Fibroblast of mammary gland (primary cell): ENCODE measurements at regions not wholly inside any gene's neighbourhood (a gene's known extent, or its start where the extent isn't known, plus 50 kb on each side); places are given as distances from the start of the nearest gene placed in this dataset.

Source experiments
- DNase-seq: peaks from one replicate; pipeline ENCODE4 v3.0.0-alpha.2; 2010; ENCODE audit warnings: low read depth
- H3K4me3 ChIP-seq: 2 replicates; pipeline ENCODE4 v1.5.1; 2011; ENCODE audit warnings: low read depth, mild to moderate bottlenecking, low read length, moderate library complexity; ENCODE audit not compliant: control insufficient read depth
- TF ChIP-seq, protein P1 (sequence below): conservative IDR thresholded peaks from 2 replicates; pipeline ENCODE4 v1.5.1; 2011; ENCODE audit warnings: low read depth, low read length, inconsistent platforms; ENCODE audit not compliant: control insufficient read depth, insufficient read depth

DNA sequence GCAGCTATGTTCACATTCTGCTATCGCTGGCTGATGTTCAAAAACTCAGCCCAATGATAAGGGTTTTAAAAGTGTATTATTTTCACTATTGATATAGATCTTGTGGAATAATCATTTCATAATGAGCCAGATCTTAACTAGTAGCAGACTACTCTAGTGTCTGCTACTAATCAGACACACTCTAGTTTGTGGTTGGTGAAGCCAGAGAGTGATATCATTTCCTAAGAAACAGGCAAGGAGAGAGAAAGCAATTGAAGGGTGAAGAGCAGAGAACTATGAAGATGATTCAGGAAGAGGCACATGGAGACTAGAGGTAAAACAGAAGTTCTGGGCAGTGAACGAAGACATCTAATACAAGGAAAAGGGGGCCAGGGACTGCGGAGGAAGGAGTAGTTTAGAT is 58.2 kb upstream of the BET1 start:
- no peak overlapping the region for H3K4me3 ChIP-seq
- TF ChIP-seq, protein P1, sequence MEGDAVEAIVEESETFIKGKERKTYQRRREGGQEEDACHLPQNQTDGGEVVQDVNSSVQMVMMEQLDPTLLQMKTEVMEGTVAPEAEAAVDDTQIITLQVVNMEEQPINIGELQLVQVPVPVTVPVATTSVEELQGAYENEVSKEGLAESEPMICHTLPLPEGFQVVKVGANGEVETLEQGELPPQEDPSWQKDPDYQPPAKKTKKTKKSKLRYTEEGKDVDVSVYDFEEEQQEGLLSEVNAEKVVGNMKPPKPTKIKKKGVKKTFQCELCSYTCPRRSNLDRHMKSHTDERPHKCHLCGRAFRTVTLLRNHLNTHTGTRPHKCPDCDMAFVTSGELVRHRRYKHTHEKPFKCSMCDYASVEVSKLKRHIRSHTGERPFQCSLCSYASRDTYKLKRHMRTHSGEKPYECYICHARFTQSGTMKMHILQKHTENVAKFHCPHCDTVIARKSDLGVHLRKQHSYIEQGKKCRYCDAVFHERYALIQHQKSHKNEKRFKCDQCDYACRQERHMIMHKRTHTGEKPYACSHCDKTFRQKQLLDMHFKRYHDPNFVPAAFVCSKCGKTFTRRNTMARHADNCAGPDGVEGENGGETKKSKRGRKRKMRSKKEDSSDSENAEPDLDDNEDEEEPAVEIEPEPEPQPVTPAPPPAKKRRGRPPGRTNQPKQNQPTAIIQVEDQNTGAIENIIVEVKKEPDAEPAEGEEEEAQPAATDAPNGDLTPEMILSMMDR: no peak
- peak; percentile 73 for DNase-seq

DNA sequence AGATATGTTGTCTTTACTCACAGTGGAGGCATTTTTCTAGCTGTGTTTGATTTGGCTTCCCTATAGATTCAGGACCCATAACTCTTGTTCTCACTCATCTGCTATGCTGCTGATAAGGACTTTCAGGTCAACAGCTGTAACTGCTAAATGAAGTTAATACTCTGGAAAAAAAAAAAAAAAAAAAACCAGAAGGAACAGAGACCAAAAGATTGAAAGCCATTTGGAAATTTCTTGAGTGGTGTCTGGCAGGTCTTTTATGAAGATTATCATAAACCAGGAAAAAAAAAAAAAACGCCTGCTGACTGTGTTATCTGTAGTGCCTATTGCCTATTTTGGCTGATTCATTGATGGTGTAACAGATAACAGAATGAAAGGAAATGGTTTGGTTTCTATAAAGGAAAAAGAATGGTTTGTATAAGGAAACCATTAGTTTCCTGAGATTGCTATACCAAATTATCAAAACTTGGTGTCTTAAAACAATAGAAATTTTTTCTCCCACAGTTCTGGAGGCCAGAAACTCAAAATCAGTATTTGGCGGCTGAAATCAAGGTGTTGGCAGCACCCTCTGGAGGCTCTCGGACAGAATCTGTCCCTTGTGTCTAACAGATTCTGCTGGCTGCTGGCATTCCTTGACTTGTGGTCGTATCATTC is 60.5 kb upstream of the BET1 start:
- TF ChIP-seq, protein P1: no peak
- DNase-seq: no peak
- H3K4me3 ChIP-seq: no peak overlapping the region

DNA sequence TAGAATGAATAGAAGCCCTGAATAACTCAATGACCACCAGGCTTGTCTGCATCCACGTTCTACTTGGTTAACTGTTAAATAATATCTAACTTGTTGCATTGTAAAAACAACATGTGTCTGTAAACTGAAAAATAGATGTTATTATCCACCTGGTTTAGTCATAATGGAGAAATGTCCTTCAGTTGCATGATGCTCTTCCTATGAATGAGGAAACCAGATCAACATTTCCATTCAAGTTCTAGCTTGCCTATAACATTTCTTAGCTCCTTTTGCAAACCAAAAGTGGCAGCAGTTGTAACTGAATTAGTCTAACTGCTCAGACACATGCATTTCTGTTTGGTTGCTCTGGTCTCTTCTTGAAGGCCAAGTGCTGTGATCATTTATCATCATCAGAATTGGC is 62.9 kb upstream of the BET1 start:
- H3K4me3 ChIP-seq: no peak overlapping the region
- no peak for DNase-seq
- TF ChIP-seq, protein P1: no peak

DNA sequence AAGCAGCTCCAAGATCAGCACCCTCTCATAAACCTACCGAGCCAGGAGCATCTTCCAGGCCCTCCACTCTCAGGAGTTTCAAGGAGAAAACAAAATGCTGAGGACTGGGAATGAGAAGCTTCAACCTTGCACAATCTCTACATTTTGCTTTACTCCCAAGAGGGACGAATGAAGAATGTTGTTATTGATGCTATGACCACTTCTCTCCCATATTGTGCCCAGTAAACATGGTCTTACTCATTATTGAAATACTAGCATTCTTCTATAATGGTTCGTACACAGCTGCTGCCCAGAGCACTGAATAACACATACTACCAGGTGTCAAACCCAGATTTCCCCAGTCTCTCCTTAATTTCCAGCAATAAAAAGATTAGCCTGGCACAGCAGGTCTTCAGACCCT is 63.4 kb upstream of the BET1 start:
- DNase-seq: peak; percentile 86
- no peak overlapping the region for H3K4me3 ChIP-seq
- TF ChIP-seq, protein P1: no peak

DNA sequence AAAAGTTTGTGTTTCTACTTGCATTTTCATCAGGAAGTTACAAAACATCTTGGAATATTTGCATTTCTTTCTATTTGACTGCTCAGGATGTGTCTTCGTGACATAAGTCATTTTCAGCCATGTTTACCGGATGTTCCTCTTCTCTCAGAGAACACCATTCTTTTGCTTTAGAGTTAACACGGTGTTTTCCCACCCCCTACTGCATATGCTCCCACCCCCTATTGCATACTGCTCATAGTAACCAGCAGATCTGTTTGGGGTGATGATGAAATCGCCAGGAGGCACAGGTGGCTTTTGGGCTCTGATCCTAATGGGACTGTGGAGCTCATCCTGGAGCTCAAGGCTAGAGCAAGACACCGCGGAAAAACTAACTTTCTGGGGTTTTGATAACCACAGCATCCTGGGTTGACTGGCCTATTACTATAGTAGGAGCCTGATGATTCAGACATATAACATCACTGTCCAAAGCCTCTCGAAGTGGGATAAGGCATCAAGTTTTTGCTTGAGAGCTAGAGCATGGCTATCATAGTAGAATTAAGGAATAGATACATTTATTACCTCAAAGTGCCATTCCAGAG is 65.1 kb upstream of the BET1 start:
- DNase-seq: peak; percentile 37
- H3K4me3 ChIP-seq: no peak overlapping the region
- TF ChIP-seq, protein P1: no peak

DNA sequence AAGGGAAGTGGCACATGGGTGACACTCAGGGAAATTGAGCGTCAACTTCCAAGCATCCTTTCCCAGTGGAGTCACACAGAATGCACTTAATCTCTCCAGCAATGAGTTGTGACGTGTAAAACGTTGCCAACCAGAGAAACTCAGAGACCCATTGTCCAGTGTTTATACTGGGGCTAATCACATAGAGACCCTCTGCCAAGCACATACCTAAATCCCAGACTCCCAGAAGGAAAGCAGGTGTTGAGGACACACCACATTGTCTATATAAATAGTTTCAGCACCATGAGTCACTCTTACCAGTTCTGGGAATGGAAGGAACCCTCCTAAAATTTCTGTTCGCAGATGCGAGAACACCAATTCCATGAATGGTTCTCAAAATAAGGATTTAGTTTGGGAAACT is 76.4 kb upstream of the BET1 start:
- no peak overlapping the region for H3K4me3 ChIP-seq
- DNase-seq: no peak
- TF ChIP-seq, protein P1: no peak
